Activated CD4-positive, alpha-beta T cell treated with anti-CD3 and anti-CD28 coated beads, Interleukin-2, amount 10 ng/mL, durations not matched to agents 24 days and 14 days (primary cell): ENCODE measurements at regions not wholly inside any gene's neighbourhood (a gene's known extent, or its start where the extent isn't known, plus 50 kb on each side); places are given as distances from the start of the nearest gene placed in this dataset.
"Not testable (repeated sequence)": the region's sequence is repeated elsewhere in the genome, so short reads cannot be mapped to it uniquely, and the experiment has no call there.

Experiments
- DNase-seq: peaks from one replicate; pipeline ENCODE4 v3.0.0; 2022
- H3K27ac Mint-ChIP-seq: one replicate; pipeline ENCODE4 v1.8.0; 2022; ENCODE audit warnings: mild to moderate bottlenecking, mixed read lengths
- H3K27me3 Mint-ChIP-seq: one replicate; pipeline ENCODE4 v1.8.0; 2022; ENCODE audit warnings: mixed read lengths
- H3K36me3 Mint-ChIP-seq: one replicate; pipeline ENCODE4 v1.8.0; 2022; ENCODE audit warnings: low read depth, mild to moderate bottlenecking, mixed read lengths
- H3K4me1 Mint-ChIP-seq: one replicate; pipeline ENCODE4 v1.8.0; 2021; ENCODE audit warnings: mixed read lengths
- H3K4me3 Mint-ChIP-seq: one replicate; pipeline ENCODE4 v1.8.0; 2022; ENCODE audit warnings: mild to moderate bottlenecking, moderate library complexity, mixed read lengths
- H3K9me3 Mint-ChIP-seq: one replicate; pipeline ENCODE4 v1.8.0; 2021; ENCODE audit warnings: mixed read lengths
- intact Hi-C: fragments of 100-400 bp; cut with micrococcal nuclease; formaldehyde crosslinking; loops from one replicate; pipeline ENCODE4 v1.15.1; 2023

- Mint-ChIP-seq H3K4me3 (no peak overlapping the region), H3K36me3 (peaks cover 2% of the 10 kb centered on the region), H3K4me1 (no peaks in the 10 kb centered on the region), H3K27me3 (no peaks in the 10 kb centered on the region), H3K27ac (no peak overlapping the region), H3K9me3 (peaks cover 27% of the 10 kb centered on the region)
- intact Hi-C loops: no loop called here
- DNase-seq: no peak
Measured at GRCh38 chr19:56978023-56978565, 137.6 kb upstream of the PEG3 start.

GRCh38 chr19:56980326-56980725, 139.5 kb upstream of the USP29 start:
- H3K36me3 Mint-ChIP-seq, H3K27me3 Mint-ChIP-seq, H3K4me3 Mint-ChIP-seq, intact Hi-C loops, H3K4me1 Mint-ChIP-seq, H3K27ac Mint-ChIP-seq, DNase-seq: not testable (repeated sequence)
- H3K9me3 Mint-ChIP-seq: peaks cover 16% of the 10 kb centered on the region

GRCh38 chr19:56980906-56981305, 138.9 kb upstream of the USP29 start:
- H3K9me3 Mint-ChIP-seq: peaks cover 19% of the 10 kb centered on the region
- no peaks in the 10 kb centered on the region for H3K4me1 Mint-ChIP-seq
- H3K27ac Mint-ChIP-seq: no peak overlapping the region
- no peaks in the 10 kb centered on the region for H3K27me3 Mint-ChIP-seq
- no peaks in the 10 kb centered on the region for H3K36me3 Mint-ChIP-seq
- no peak for DNase-seq
- no peak overlapping the region for H3K4me3 Mint-ChIP-seq
- intact Hi-C loops: no loop called here

GRCh38 chr19:56981440-56981839, 138.3 kb upstream of the USP29 start:
- DNase-seq, H3K36me3 Mint-ChIP-seq, H3K27ac Mint-ChIP-seq, intact Hi-C loops, H3K4me3 Mint-ChIP-seq, H3K4me1 Mint-ChIP-seq, H3K27me3 Mint-ChIP-seq: not testable (repeated sequence)
- H3K9me3 Mint-ChIP-seq: peaks cover 18% of the 10 kb centered on the region

GRCh38 chr19:56983171-56983570, 136.6 kb upstream of the USP29 start:
- no peak overlapping the region for H3K27ac Mint-ChIP-seq
- no peaks in the 10 kb centered on the region for H3K36me3 Mint-ChIP-seq
- DNase-seq: no peak
- H3K27me3 Mint-ChIP-seq: no peaks in the 10 kb centered on the region
- H3K9me3 Mint-ChIP-seq: peaks cover 18% of the 10 kb centered on the region
- intact Hi-C loops: no loop called here
- no peak overlapping the region for H3K4me3 Mint-ChIP-seq
- no peaks in the 10 kb centered on the region for H3K4me1 Mint-ChIP-seq

- Mint-ChIP-seq H3K4me1 (no peaks in the 10 kb centered on the region), H3K27ac (no peak overlapping the region), H3K4me3 (no peak overlapping the region), H3K27me3 (no peaks in the 10 kb centered on the region), H3K9me3 (peaks cover 20% of the 10 kb centered on the region), H3K36me3 (no peaks in the 10 kb centered on the region)
- DNase-seq: no peak
- intact Hi-C loops: no loop called here
Measured at GRCh38 chr19:56983804-56984203, 136.0 kb upstream of the USP29 start.

GRCh38 chr19:56986386-56986785, 133.4 kb upstream of the USP29 start:
- Mint-ChIP-seq H3K9me3 (peaks cover 26% of the 10 kb centered on the region), H3K27ac (no peak overlapping the region), H3K4me1 (no peaks in the 10 kb centered on the region), H3K36me3 (no peaks in the 10 kb centered on the region), H3K4me3 (no peak overlapping the region), H3K27me3 (no peaks in the 10 kb centered on the region)
- intact Hi-C loops: no loop called here
- DNase-seq: no peak

GRCh38 chr19:56987184-56987583, 132.6 kb upstream of the USP29 start:
- H3K4me3 Mint-ChIP-seq: no peak overlapping the region
- no peak for DNase-seq
- H3K36me3 Mint-ChIP-seq: no peaks in the 10 kb centered on the region
- H3K4me1 Mint-ChIP-seq: no peaks in the 10 kb centered on the region
- no peaks in the 10 kb centered on the region for H3K27me3 Mint-ChIP-seq
- peaks cover 28% of the 10 kb centered on the region for H3K9me3 Mint-ChIP-seq
- intact Hi-C loops: no loop called here
- no peak overlapping the region for H3K27ac Mint-ChIP-seq

GRCh38 chr19:56988299-56988698, 131.5 kb upstream of the USP29 start:
- H3K27ac Mint-ChIP-seq: no peak overlapping the region
- intact Hi-C loops: no loop called here
- peaks cover 1% of the 10 kb centered on the region for H3K36me3 Mint-ChIP-seq
- H3K4me3 Mint-ChIP-seq: no peak overlapping the region
- no peaks in the 10 kb centered on the region for H3K4me1 Mint-ChIP-seq
- H3K9me3 Mint-ChIP-seq: peaks cover 34% of the 10 kb centered on the region
- no peaks in the 10 kb centered on the region for H3K27me3 Mint-ChIP-seq
- DNase-seq: no peak

GRCh38 chr19:56991912-56992311, 127.9 kb upstream of the USP29 start:
- Mint-ChIP-seq H3K9me3 (peaks cover 34% of the 10 kb centered on the region), H3K4me1 (no peaks in the 10 kb centered on the region), H3K27ac (no peak overlapping the region), H3K27me3 (no peaks in the 10 kb centered on the region), H3K4me3 (no peak overlapping the region), H3K36me3 (peaks cover 1% of the 10 kb centered on the region)
- no peak for DNase-seq
- intact Hi-C loops: no loop called here

GRCh38 chr19:56993851-56994250, 125.9 kb upstream of the USP29 start:
- no peaks in the 10 kb centered on the region for H3K4me1 Mint-ChIP-seq
- H3K27ac Mint-ChIP-seq: no peak overlapping the region
- peaks cover 26% of the 10 kb centered on the region for H3K9me3 Mint-ChIP-seq
- H3K36me3 Mint-ChIP-seq: peaks cover 1% of the 10 kb centered on the region
- DNase-seq: no peak
- no peaks in the 10 kb centered on the region for H3K27me3 Mint-ChIP-seq
- H3K4me3 Mint-ChIP-seq: no peak overlapping the region
- intact Hi-C loops: no loop called here

- no peak overlapping the region for H3K4me3 Mint-ChIP-seq
- no peak overlapping the region for H3K27ac Mint-ChIP-seq
- H3K9me3 Mint-ChIP-seq: peaks cover 24% of the 10 kb centered on the region
- H3K36me3 Mint-ChIP-seq: peaks cover 1% of the 10 kb centered on the region
- H3K4me1 Mint-ChIP-seq: no peaks in the 10 kb centered on the region
- no peaks in the 10 kb centered on the region for H3K27me3 Mint-ChIP-seq
- intact Hi-C loops: no loop called here
- no peak for DNase-seq
Measured at GRCh38 chr19:56994251-56995017, 125.4 kb upstream of the USP29 start.

- intact Hi-C loops: no loop called here
- no peaks in the 10 kb centered on the region for H3K4me1 Mint-ChIP-seq
- H3K4me3 Mint-ChIP-seq: no peak overlapping the region
- no peaks in the 10 kb centered on the region for H3K27me3 Mint-ChIP-seq
- no peak overlapping the region for H3K27ac Mint-ChIP-seq
- H3K9me3 Mint-ChIP-seq: peaks cover 17% of the 10 kb centered on the region
- peaks cover 1% of the 10 kb centered on the region for H3K36me3 Mint-ChIP-seq
- no peak for DNase-seq
Measured at GRCh38 chr19:56995303-56995702, 124.5 kb upstream of the USP29 start.

- intact Hi-C loops: no loop called here
- Mint-ChIP-seq H3K36me3 (no peaks in the 10 kb centered on the region), H3K27me3 (no peaks in the 10 kb centered on the region), H3K4me3 (no peak overlapping the region), H3K9me3 (peaks cover 14% of the 10 kb centered on the region), H3K4me1 (no peaks in the 10 kb centered on the region), H3K27ac (no peak overlapping the region)
- DNase-seq: no peak
Measured at GRCh38 chr19:57002195-57002601, 117.6 kb upstream of the USP29 start.

GRCh38 chr19:57002710-57003109, 117.1 kb upstream of the USP29 start:
- Mint-ChIP-seq H3K27ac (no peak overlapping the region), H3K9me3 (peaks cover 20% of the 10 kb centered on the region), H3K36me3 (no peaks in the 10 kb centered on the region), H3K4me1 (no peaks in the 10 kb centered on the region), H3K27me3 (no peaks in the 10 kb centered on the region), H3K4me3 (no peak overlapping the region)
- DNase-seq: no peak
- intact Hi-C loops: no loop called here
